H1 (cell line): ENCODE measurements at regions not wholly inside any gene's neighbourhood (a gene's known extent, or its start where the extent isn't known, plus 50 kb on each side); places are given as distances from the start of the nearest gene placed in this dataset.

Experiments used
- BRCA1 ChIP-seq: IDR thresholded peaks from 2 replicates; pipeline ENCODE4 v1.6.1; 2012; ENCODE audit warnings: low read depth, low read length, improper control_type of control experiment
- CHD7 ChIP-seq: fragments of 300-600 bp; sonication (generic); IDR thresholded peaks from 2 replicates; pipeline ENCODE4 v1.7.1; 2012; ENCODE audit warnings: low read length, moderate library complexity, mild to moderate bottlenecking, inconsistent platforms; ENCODE audit not compliant: insufficient replicate concordance
- SIX5 ChIP-seq: IDR thresholded peaks from 2 replicates; pipeline ENCODE4 v1.6.1; 2011; ENCODE audit warnings: mild to moderate bottlenecking, low read depth, low read length
- TF ChIP-seq, protein P1 (sequence below): IDR thresholded peaks from 2 replicates; pipeline ENCODE4 v1.6.1; 2011; ENCODE audit warnings: low read depth, mild to moderate bottlenecking, low read length; ENCODE audit not compliant: insufficient read depth
- TF ChIP-seq, protein P2 (sequence below), 3 experiments: IDR thresholded peaks; 1 replicate in 2 of 3; 2 replicates in 1 of 3; pipeline versions ENCODE4 v1.5.1 to v1.6.1; 2011; ENCODE audit warnings: low read length in 3 of 3, mild to moderate bottlenecking in 3 of 3, inconsistent platforms in 2 of 3, low read depth in 1 of 3, moderate library complexity in 1 of 3; ENCODE audit not compliant: insufficient read depth in 1 of 3; ENCODE audit errors: control extremely low read depth in 1 of 3

DNA sequence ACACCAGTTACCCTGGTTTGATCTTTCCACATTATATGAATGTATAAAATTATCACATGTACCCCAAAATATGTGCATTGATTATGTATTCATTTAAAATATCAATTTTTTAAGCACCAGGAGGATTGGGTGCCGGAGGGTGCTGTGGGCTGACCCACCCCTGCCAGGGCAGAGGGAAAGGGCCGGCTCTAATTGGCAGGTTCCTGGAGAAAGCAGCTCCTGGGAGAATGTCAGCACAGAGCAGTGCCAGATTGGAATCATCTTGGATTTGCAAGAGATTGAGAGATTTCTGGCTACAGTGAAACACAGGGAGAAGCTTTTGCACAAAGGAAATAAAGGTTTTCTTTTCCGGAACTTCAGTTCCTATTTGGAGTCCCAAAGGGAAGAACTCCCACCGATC is 264.4 kb upstream of the TCERG1L start (continued):
- TF ChIP-seq, protein P1, sequence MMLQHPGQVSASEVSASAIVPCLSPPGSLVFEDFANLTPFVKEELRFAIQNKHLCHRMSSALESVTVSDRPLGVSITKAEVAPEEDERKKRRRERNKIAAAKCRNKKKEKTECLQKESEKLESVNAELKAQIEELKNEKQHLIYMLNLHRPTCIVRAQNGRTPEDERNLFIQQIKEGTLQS, result no peak
- no peak for TF ChIP-seq CHD7
- TF ChIP-seq, protein P2, sequence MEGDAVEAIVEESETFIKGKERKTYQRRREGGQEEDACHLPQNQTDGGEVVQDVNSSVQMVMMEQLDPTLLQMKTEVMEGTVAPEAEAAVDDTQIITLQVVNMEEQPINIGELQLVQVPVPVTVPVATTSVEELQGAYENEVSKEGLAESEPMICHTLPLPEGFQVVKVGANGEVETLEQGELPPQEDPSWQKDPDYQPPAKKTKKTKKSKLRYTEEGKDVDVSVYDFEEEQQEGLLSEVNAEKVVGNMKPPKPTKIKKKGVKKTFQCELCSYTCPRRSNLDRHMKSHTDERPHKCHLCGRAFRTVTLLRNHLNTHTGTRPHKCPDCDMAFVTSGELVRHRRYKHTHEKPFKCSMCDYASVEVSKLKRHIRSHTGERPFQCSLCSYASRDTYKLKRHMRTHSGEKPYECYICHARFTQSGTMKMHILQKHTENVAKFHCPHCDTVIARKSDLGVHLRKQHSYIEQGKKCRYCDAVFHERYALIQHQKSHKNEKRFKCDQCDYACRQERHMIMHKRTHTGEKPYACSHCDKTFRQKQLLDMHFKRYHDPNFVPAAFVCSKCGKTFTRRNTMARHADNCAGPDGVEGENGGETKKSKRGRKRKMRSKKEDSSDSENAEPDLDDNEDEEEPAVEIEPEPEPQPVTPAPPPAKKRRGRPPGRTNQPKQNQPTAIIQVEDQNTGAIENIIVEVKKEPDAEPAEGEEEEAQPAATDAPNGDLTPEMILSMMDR (IDR thresholded peaks at IDR 0.05; ENCODE audit: control extremely low read depth in 1 of 3, insufficient read depth in 1 of 3, low read depth in 1 of 3, low read length in 3 of 3), result no peak
- no peak for TF ChIP-seq SIX5
- TF ChIP-seq BRCA1, result no peak
